Nephron progenitor cell (in vitro differentiated cells): ENCODE measurements at regions not wholly inside any gene's neighbourhood (a gene's known extent, or its start where the extent isn't known, plus 50 kb on each side); places are given as distances from the start of the nearest gene placed in this dataset.

Source experiments
- DNase-seq: peaks from one replicate; pipeline ENCODE4 v3.0.0; 2021
- H3K27ac Mint-ChIP-seq: 2 replicates; pipeline ENCODE4 v1.8.0; 2021; ENCODE audit warnings: mild to moderate bottlenecking, moderate library complexity, mixed read lengths
- H3K27me3 Mint-ChIP-seq: 2 replicates; pipeline ENCODE4 v1.8.0; 2021; ENCODE audit warnings: mild to moderate bottlenecking, low read depth, mixed read lengths; ENCODE audit not compliant: poor library complexity
- H3K36me3 Mint-ChIP-seq: 2 replicates; pipeline ENCODE4 v1.8.0; 2021; ENCODE audit warnings: low read depth, mixed read lengths
- H3K4me1 Mint-ChIP-seq: 2 replicates; pipeline ENCODE4 v1.8.0; 2021; ENCODE audit warnings: mixed read lengths
- H3K4me3 Mint-ChIP-seq: 2 replicates; pipeline ENCODE4 v1.8.0; 2021; ENCODE audit warnings: mild to moderate bottlenecking, moderate library complexity, mixed read lengths
- H3K9me3 Mint-ChIP-seq: 2 replicates; pipeline ENCODE4 v1.8.0; 2021; ENCODE audit warnings: mild to moderate bottlenecking, moderate library complexity, mixed read lengths
- CTCF ChIP-seq: fragments of 200-600 bp; sonication (generic); IDR thresholded peaks from 2 replicates; pipeline ENCODE4 v1.5.0; 2021; ENCODE audit warnings: antibody characterized with exemption

- H3K27ac Mint-ChIP-seq: peak overlapping the region; percentile 91
- TF ChIP-seq CTCF: no peak
- H3K9me3 Mint-ChIP-seq: no peaks in the 10 kb centered on the region
- no peaks in the 10 kb centered on the region for H3K27me3 Mint-ChIP-seq
- DNase-seq: no peak
- H3K4me3 Mint-ChIP-seq: peak overlapping the region; percentile 5
- peaks cover 38% of the 10 kb centered on the region for H3K4me1 Mint-ChIP-seq
- no peaks in the 10 kb centered on the region for H3K36me3 Mint-ChIP-seq
Observed at GRCh38 chr5:88094403-88094802, 174.2 kb downstream of the TMEM161B start.

- Mint-ChIP-seq H3K9me3 (no peaks in the 10 kb centered on the region), H3K27me3 (no peaks in the 10 kb centered on the region), H3K4me3 (no peak overlapping the region), H3K4me1 (peaks cover 44% of the 10 kb centered on the region), H3K27ac (no peak overlapping the region), H3K36me3 (no peaks in the 10 kb centered on the region)
- DNase-seq: no peak
- TF ChIP-seq CTCF: no peak
Observed at GRCh38 chr5:88093765-88094164, 174.9 kb downstream of the TMEM161B start.

- H3K9me3 Mint-ChIP-seq: no peaks in the 10 kb centered on the region
- no peak overlapping the region for H3K4me3 Mint-ChIP-seq
- no peaks in the 10 kb centered on the region for H3K27me3 Mint-ChIP-seq
- no peak overlapping the region for H3K27ac Mint-ChIP-seq
- TF ChIP-seq CTCF: no peak
- DNase-seq: no peak
- peaks cover 48% of the 10 kb centered on the region for H3K4me1 Mint-ChIP-seq
- H3K36me3 Mint-ChIP-seq: no peaks in the 10 kb centered on the region
Observed at GRCh38 chr5:88092958-88093605, 175.6 kb downstream of the TMEM161B start.

GRCh38 chr5:88092358-88092757 lies 176.3 kb downstream of the TMEM161B start:
- Mint-ChIP-seq H3K27ac (no peak overlapping the region), H3K4me1 (peaks cover 48% of the 10 kb centered on the region), H3K27me3 (no peaks in the 10 kb centered on the region), H3K9me3 (no peaks in the 10 kb centered on the region), H3K4me3 (no peak overlapping the region), H3K36me3 (no peaks in the 10 kb centered on the region)
- no peak for TF ChIP-seq CTCF
- DNase-seq: no peak

GRCh38 chr5:88090506-88090905 lies 178.1 kb downstream of the TMEM161B start:
- no peak for TF ChIP-seq CTCF
- no peak for DNase-seq
- H3K27ac Mint-ChIP-seq: peak overlapping the region; percentile 60
- no peaks in the 10 kb centered on the region for H3K36me3 Mint-ChIP-seq
- no peak overlapping the region for H3K4me3 Mint-ChIP-seq
- H3K9me3 Mint-ChIP-seq: no peaks in the 10 kb centered on the region
- no peaks in the 10 kb centered on the region for H3K27me3 Mint-ChIP-seq
- H3K4me1 Mint-ChIP-seq: peaks cover 54% of the 10 kb centered on the region

GRCh38 chr5:88089719-88090390 lies 178.8 kb downstream of the TMEM161B start:
- Mint-ChIP-seq H3K27ac (peak overlapping the region; percentile 30), H3K9me3 (no peaks in the 10 kb centered on the region), H3K27me3 (no peaks in the 10 kb centered on the region), H3K4me3 (no peak overlapping the region), H3K4me1 (peaks cover 50% of the 10 kb centered on the region), H3K36me3 (no peaks in the 10 kb centered on the region)
- TF ChIP-seq CTCF: no peak
- DNase-seq: peak; percentile 28
